ENCODE measurements at regions not wholly inside any gene's neighbourhood (a gene's known extent, or its start where the extent isn't known, plus 50 kb on each side); places are given as distances from the start of the nearest gene placed in this dataset.

DNA sequence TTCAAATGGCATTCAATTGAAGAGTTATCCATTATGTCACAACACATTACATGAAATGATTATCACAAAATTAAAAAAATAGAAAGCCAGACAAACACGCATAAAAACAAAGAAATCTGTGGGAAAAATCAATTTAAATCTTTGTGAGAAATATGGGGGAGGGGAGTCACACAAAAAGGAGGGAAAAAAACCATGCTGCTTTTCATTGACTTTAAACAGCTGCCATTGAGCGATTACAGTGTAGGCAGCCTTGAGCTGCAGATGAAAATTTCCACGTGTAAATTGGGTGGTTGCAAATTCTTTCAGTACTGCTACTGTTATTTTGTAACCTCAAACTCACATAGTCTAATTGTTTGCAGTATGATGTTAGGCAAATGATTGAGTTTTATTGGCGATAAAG is 889.9 kb upstream of the PHF14 start:
- DNase-seq (ENCODE audit: extremely low read depth in 1 of 2, low read depth in 1 of 2): no peak

DNA sequence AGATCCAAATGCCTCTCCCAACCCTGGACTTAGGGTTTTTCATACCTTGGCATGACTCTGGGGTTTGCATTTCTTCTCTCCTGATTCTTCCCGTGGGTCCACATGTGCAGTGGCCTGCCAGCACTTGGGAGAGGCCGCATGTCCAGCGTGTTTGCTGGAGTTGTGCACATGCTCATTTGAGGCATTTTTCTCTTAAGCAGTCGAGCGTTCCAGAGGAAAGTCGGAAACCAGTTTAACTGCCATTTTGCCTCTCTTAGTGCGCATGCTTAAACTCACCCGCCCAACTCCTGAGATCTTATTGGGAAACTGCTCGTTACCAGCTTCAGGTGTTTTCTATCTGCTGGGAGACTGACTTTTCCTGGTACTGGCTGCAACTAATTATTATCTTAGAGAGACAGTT is 888.4 kb upstream of the PHF14 start:
- DNase-seq (ENCODE audit: extremely low read depth in 1 of 2, low read depth in 1 of 2): no peak

DNA sequence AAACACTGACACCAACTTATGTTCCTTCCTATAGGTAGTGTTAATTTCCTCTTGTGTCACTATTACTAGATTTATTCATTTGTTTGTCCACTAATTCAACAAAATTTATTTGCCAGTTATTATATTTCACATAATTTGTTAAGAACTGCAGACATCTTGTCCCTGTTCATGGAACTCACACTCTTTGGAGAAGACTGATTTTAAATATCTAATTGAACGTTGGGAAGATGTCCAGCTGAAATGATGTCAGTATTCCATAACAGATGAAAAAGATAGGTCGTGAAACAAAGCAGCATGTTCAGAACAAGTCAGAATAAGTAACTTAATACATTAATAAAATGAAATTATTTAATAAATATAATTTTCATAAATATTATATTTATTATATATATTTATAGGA is 873.1 kb upstream of the PHF14 start:
- no peak for DNase-seq (ENCODE audit: extremely low read depth in 1 of 2, low read depth in 1 of 2)

DNA sequence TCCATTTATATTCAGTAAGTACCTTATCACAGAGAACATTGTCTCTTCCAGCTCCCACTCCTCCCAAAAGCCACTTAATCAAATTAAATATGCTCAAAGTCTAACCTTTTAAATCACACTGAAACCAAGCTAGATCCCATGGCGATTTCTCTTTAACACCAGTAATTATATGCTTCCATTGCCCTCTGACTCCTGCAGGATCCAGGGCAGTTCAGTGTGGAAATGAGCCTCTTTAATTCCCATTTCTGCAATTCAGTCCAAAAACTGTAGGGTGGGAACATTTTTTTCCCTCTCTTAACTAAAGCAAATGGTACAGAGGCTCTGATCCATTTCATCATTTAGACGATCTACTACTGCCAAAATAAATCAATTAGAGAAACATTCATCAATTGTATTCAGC is 872.3 kb upstream of the PHF14 start:
- no peak for DNase-seq (ENCODE audit: extremely low read depth in 1 of 2, low read depth in 1 of 2)

DNA sequence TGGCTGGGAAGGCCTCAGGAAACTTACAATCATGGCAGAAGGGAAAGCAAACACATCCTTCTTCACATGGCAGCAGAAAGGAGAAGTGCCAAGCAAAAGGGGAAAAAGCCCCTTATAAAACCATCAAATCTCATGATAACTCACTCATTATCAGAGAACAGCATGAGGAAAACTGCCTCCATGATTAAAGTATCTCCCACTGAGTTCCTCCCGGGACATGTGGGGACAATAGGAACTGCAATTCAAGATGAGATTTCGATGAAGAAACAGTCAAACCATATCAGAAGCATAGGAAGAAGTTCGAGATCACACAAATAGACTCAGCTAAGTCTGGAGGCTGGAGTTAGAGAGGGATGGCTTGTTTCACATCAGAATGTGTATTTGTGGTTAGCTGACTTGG is 869.4 kb upstream of the PHF14 start:
- no peak for DNase-seq (ENCODE audit: extremely low read depth in 1 of 2, low read depth in 1 of 2)

DNA sequence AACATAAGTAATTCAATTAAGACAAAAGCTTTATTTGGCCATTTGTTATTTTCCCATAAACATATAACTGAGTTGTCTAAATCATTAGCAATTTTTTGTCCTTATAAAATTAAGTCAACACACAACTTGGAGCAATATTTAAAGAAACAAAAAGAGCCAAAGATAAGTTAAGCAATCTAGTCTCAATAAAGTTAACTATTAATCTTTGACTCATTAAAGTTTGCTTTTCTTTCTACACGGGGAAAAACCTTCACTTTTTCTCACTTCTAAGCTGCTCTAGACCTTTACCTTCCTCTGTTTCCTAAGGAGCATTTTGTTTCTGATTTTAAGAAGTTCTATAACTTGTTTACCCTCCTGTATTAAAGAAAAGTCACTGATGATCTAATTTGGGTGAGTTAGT is 867.1 kb upstream of the PHF14 start:
- no peak for DNase-seq (ENCODE audit: extremely low read depth in 1 of 2, low read depth in 1 of 2)

DNA sequence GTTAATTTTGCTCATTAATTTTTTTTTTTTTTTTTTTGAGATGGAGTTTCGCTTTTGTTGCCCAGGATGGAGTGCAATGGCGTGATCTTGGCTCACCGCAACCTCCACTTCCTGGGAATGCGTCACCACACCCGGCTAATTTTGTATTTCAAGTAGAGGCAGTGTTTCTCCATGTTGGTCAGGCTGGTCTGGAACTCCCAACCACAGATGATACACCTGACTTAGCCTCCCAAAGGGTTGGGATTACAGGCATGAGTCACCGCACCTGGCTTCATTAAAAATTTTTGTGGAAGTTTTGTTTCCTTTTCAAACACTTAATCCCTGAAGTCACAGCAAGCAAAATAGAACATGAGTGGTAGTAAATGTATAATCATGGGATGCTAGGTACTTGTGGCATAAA is 857.2 kb upstream of the PHF14 start:
- no peak for DNase-seq (ENCODE audit: extremely low read depth in 1 of 2, low read depth in 1 of 2)

DNA sequence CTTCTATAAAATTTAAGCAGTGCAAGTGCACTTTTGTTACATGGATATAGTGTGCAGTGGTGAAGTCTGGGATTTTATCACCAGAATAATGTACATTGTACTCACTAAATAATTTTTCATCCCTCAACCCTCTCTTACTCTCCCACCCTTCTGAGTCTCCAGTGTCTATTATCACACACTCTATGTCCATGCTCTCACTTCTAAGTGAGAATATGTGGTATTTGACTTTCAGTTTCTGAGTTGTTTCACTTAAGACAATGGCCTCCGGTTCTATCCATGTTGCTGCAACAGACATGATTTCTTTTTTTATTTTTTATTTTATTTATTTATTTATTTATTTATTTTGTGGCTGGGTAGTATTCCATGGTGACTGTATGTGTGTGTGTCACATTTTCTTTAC is 855.9 kb upstream of the PHF14 start:
- DNase-seq (ENCODE audit: extremely low read depth in 1 of 2, low read depth in 1 of 2): no peak

DNA sequence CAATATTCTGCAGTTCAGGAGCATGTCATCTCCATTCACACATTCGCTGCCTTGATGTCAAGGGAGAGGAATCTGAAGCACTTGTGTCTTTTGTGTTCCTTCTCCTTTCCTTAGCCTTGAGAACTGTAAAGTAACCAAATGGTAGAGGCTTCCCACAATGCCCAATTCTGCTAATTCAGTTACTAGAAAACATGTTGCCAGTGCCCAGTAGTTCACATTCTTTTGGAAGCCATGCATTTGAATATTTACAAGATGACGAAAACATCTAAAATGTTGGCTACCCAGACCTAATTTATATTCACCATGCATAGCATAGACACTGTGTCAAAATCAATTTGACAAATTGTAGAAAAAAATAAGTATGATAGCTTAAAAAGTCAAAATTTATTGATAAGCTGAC is 852.7 kb upstream of the PHF14 start:
- no peak for DNase-seq (ENCODE audit: extremely low read depth in 1 of 2, low read depth in 1 of 2)

DNA sequence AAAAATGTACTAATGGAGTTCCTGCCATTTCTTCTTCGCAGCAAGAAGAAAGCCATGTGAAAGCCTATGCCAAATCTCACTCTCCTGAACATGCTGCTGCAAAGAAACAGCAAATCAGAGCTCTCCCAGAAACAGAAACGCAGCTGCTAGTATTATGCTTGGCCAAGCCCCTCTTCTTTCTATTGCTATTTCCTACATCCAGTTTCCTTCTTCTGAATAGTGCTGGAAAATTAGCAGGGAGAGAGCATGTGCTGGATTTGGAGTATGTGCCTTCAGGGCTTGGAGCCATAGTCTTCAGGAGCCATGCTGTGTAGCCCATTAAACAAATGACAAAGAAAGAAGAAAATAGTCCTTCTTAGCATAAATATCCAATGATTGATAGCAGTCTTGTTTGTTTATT is 852.0 kb upstream of the PHF14 start:
- DNase-seq (ENCODE audit: extremely low read depth in 1 of 2, low read depth in 1 of 2): no peak

DNA sequence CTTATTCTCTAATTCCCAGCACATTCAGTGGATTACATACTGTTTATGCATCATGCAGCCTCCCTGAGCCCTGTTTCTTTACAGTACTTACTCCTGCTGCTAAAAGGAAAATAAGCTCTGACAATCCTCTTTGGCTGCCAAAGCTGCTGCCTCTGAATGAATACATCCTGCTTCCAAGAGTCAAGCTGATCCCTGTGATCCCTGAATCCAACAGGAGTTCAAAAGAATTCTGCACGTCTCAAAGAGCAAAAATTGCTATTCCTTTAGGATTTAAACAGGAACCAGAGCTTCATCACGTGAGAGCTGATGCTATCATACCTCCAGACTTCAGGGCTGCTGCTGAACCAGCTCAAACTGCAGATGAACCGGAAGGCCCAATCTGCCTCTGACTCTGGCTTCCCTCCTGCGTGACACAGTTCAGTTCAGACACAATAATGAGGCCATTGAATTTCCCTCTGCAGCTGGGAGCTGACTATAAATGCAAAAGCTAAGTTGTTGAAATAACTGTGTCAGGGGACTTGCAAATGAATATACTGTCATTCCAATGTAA is 851.0 kb upstream of the PHF14 start:
- no peak for DNase-seq (ENCODE audit: extremely low read depth in 1 of 2, low read depth in 1 of 2)

DNA sequence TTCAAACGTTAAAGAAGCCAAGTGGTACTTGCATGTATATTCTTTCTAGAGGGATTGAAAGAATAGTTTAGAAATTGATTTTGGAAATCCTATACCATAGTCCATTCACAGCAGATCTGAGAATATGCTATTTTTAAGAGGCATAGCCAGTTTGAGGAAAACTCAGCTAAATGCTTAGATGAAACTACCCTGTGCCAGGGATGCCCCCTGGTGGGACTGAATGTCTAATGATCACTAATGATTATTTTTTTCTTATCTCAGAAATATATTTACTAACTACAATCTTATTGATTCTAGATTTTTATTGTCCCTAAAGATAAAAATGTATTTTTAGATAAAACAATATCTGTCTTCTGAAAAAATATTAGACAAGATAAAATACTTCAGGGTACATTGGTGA is 844.9 kb upstream of the PHF14 start:
- DNase-seq (ENCODE audit: extremely low read depth in 1 of 2, low read depth in 1 of 2): no peak

DNA sequence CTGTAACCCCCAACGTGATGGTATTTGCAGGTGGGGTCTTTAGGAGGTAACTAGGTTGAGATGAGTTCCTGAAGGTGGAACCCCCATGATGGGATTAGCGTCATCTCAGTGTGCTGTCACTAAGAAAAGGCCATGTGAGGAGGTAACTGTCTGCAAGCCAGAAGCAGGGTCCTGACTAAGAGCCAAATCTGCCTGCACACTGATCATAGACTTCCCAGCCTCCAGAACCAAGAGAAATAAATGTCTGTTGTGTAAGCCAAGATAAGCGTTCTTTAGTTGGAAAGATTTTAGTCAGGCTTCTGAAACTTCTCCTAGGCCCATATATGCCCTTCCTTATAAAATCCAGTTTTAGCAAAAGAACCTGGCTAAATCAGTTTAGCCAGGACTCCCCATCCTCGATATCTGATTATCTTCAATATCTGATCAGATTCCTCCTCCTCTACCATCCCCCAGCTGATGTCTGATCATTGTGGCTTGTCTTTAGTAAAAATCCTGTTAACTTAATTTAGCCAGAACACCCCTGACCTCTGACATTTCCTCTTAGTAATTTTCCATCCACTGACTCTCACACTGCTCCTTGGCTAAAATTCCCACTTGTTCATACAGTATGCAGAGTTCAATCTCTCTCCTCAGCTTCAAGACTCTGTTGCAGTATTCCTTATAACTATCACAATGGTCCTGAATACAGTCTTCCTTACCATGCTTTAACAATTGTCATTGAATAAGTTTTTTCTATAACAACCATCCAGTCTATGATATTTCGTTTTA is 835.4 kb upstream of the PHF14 start:
- no peak for DNase-seq (ENCODE audit: extremely low read depth in 1 of 2, low read depth in 1 of 2)

DNA sequence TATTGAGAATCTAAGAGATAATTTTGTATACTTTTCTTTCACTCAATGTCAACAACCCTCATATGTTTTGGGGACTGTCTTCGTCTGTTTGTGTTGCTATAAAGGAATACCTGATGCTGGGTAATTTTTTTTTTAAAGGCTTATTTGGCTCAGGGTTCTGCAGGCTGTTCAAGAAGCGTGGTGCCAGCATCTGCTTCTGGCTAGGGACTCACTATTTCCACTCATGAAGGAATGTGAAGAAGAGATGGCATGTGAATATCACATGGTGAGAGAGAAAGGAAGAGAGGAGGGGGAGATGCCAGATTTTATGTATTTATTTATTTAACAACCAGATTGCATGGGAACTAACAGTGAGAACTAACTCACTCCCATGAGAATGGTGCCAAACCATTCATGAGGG is 827.4 kb upstream of the PHF14 start:
- no peak for DNase-seq (ENCODE audit: extremely low read depth in 1 of 2, low read depth in 1 of 2)

DNA sequence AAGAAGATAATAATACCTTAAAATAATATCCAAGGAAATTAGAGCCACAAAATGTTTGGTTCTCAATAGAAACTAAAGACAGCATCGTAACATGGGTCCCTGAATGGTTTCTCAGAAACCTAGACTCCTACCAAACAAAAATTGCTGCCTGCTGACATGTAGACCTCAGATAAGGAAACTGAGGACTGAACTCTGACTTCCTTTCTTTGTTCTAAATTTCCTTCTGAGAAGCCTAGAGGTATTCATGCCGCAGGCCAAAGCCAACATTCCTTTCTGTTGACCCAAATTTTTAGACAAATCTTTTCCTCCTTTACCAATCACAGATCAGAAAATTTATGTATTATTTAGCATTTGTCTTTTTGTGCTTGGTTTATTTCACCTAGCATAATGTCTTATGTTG is 816.7 kb upstream of the PHF14 start:
- no peak for DNase-seq (ENCODE audit: extremely low read depth in 1 of 2, low read depth in 1 of 2)

DNA sequence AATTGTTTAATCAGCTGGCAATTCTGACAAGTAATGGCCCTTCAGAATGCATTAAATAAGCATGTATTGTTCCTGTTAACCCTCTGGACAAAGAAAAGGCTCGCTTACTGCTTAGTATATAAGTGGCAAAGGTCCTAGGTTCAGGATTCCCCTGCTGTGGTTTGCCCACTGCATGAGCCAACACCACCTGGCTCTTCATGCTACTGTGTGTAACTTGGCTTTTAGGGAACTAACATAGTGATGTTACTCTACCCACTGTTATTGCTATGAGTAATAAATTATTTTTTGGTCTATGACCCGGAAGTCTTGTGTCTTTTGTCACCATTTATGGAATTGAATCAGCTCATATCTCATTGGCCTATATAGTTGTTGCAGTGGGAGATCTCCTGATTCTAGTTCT is 791.7 kb upstream of the PHF14 start:
- DNase-seq (ENCODE audit: extremely low read depth in 1 of 2, low read depth in 1 of 2): no peak

DNA sequence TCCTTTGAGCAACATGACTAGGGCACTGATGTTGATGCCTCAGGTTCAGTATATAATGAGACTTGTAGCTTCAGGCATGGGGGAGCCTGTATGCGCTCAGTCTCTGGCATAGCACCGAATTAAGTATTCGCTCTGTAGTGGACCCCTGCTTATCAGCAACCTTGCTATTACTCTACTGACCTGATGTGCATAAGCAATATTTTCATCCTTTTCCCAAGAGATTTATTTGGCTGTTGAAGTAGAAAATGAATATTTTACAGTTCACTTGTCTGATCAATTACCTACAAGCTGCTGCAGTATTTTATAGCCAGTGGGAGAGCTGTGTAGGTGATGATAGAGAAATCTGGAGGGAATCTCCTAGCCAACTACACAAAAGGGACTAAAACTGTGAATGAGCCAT is 781.6 kb upstream of the PHF14 start:
- DNase-seq (ENCODE audit: extremely low read depth in 1 of 2, low read depth in 1 of 2): no peak

DNA sequence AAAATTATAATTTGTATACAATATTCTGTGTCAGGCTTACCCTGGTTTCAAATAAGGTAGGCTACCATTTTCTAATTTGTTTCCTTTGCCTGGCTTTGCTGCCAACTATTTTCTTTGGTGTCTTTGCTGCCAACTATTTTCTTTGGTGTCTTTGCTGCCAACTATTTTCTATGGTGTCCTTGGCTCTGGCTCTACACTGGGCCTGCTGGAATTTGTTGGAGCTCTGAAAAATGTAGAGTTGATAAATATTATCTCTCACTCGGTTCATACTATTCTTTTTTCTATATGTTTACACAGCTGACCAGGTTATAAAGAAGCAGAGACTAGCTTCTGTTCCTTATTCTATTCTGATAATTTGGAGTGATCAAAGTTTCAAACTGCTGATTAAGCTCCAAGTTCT is 768.0 kb upstream of the PHF14 start:
- no peak for DNase-seq (ENCODE audit: extremely low read depth in 1 of 2, low read depth in 1 of 2)

DNA sequence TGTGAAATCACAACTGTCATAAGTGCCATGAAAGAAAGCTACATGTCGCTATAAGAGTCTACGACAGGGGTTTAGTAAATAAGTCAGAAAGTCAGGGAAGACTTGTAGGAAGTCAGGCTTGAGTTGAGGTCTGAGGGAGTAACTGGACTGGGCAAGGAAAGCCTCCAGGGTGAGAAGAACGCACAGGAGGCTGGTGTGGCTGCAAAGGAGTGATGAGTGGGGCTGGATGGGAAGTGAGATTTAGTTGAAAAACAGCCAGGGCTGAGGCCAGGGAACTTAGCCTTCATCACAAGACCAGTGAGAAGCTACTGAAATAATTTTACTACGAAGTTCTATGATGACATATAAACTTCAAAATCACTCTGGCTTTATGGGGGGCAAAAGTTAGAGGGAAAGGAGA is 763.7 kb upstream of the PHF14 start:
- no peak for DNase-seq (ENCODE audit: extremely low read depth in 1 of 2, low read depth in 1 of 2)

DNA sequence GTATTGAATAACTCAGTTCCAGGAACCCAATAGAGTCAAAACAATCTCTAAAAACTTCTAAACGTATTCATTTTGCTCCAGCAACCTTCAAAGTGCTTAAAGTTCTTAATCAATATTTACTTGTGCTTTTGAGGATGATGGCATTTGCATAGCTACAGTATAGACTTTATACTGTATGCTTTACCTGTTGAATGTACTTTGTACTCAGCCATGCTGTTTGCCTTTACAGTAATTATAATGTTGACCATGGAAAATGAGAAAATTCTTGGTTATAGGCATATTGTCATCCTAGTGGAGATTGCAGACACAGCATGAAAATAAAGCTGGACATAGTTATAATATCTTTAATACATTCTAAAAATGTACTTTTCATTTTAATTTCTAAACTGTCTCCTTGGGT is 762.7 kb upstream of the PHF14 start:
- no peak for DNase-seq (ENCODE audit: extremely low read depth in 1 of 2, low read depth in 1 of 2)

DNA sequence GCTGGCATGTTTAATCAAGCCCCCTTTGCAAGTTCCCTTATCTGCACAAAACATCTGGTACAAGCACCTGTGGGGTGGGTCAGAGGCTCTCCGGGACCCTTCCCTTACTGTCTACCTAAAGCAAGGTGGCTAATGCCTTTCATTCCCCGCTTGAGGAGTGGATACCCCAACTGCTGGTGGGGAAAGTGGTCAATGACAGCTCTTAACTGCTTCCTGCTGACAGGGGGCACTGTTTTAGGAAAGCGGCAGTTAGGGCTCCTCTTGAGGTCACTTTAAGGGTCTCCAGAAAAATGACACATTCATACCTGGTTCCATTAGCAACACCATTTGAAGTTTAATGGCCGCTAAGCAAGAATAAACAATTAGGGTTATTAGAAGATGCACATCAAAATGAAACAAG is 761.8 kb upstream of the PHF14 start:
- DNase-seq (ENCODE audit: extremely low read depth in 1 of 2, low read depth in 1 of 2): no peak

DNA sequence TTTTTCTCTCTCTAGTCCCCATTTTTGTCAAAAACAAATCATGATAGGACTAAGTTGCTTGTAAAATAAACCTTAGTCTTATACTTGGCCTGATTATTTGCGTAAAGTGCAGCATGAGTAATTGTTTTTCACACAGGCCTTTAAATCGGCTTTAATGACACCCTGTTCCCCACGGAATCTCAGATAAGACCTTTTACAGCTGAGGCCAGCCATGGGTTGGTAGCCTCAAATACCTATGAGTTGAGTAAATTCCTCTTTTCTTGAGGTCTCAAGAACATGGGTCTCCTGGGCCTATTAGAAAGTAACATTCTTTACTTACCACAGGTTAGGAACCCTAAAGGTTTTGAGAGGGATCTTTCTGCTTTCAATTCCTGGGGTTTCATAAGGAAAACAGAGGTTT is 761.0 kb upstream of the PHF14 start:
- no peak for DNase-seq (ENCODE audit: extremely low read depth in 1 of 2, low read depth in 1 of 2)

DNA sequence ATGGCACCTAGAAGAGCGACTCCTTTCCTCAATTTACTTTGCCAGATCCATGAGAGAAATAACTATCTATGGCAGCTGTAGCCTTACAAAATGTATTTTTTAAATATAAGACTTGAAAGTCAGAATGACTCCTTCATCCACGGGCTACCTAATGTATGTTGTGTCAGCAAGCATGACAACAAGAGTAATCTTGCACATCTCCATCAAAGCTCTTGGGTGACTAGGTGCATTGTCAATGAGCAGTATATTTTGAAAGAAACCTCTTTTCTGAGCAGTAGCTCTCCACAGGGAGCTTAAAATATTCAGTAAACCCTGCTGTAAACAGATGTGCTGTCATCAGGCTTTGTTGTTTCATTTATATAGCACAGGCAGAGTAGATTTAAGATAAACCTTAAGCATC is 757.2 kb upstream of the PHF14 start:
- no peak for DNase-seq (ENCODE audit: extremely low read depth in 1 of 2, low read depth in 1 of 2)
